Fibroblast of lung (primary cell): ENCODE measurements at regions not wholly inside any gene's neighbourhood (a gene's known extent, or its start where the extent isn't known, plus 50 kb on each side); places are given as distances from the start of the nearest gene placed in this dataset.

Experiments used
- CTCF ChIP-seq, 2 donors: IDR thresholded peaks in 1 of 2; conservative IDR thresholded peaks in 1 of 2; 1 replicate in 1 of 2; 2 replicates in 1 of 2; pipeline ENCODE4 v1.5.1; 2011 to 2012; ENCODE audit warnings: low read length in 2 of 2, control low read depth in 1 of 2, inconsistent platforms in 1 of 2, low read depth in 1 of 2, mild to moderate bottlenecking in 1 of 2
- EZH2 ChIP-seq: IDR thresholded peaks from 2 replicates; pipeline ENCODE4 v1.5.1; 2012; ENCODE audit warnings: low read length, control low read depth, mild to moderate bottlenecking; ENCODE audit errors: missing control alignments

GRCh38 chr16:51916814-51917213 is 630.1 kb downstream of the TOX3 start:
- TF ChIP-seq CTCF (conservative IDR thresholded peaks at IDR 0.05 in 1 of 2, IDR thresholded peaks at IDR 0.05 in 1 of 2; ENCODE audit: low read depth in 1 of 2, low read length in 2 of 2) (no peak), EZH2 (no peak)
